NB4 (cell line): ENCODE measurements at regions not wholly inside any gene's neighbourhood (a gene's known extent, or its start where the extent isn't known, plus 50 kb on each side); places are given as distances from the start of the nearest gene placed in this dataset.
"Not testable (repeated sequence)": the region's sequence is repeated elsewhere in the genome, so short reads cannot be mapped to it uniquely, and the experiment has no call there.

Experiments
- DNase-seq: peaks from one replicate; pipeline ENCODE4 v3.0.0; 2010; ENCODE audit warnings: low read depth
- H3K4me3 ChIP-seq: one replicate; pipeline ENCODE4 v1.5.1; 2011; ENCODE audit warnings: mild to moderate bottlenecking, low read depth, low read length, moderate library complexity
- MYC ChIP-seq: IDR thresholded peaks from 2 replicates; pipeline ENCODE4 v1.6.1; 2011; ENCODE audit warnings: low read depth, low read length
- POLR2A ChIP-seq: IDR thresholded peaks from 2 replicates; pipeline ENCODE4 v1.6.1; 2011; ENCODE audit warnings: mild to moderate bottlenecking; ENCODE audit not compliant: insufficient read length; ENCODE audit errors: extremely low read depth
- TF ChIP-seq, protein P1 (sequence below): IDR thresholded peaks from one replicate; pipeline ENCODE4 v1.5.1; 2012; ENCODE audit warnings: low read depth, low read length
- TF ChIP-seq, protein P2 (sequence below): IDR thresholded peaks from 2 replicates; pipeline ENCODE4 v1.6.1; 2011; ENCODE audit warnings: low read depth, low read length

DNA sequence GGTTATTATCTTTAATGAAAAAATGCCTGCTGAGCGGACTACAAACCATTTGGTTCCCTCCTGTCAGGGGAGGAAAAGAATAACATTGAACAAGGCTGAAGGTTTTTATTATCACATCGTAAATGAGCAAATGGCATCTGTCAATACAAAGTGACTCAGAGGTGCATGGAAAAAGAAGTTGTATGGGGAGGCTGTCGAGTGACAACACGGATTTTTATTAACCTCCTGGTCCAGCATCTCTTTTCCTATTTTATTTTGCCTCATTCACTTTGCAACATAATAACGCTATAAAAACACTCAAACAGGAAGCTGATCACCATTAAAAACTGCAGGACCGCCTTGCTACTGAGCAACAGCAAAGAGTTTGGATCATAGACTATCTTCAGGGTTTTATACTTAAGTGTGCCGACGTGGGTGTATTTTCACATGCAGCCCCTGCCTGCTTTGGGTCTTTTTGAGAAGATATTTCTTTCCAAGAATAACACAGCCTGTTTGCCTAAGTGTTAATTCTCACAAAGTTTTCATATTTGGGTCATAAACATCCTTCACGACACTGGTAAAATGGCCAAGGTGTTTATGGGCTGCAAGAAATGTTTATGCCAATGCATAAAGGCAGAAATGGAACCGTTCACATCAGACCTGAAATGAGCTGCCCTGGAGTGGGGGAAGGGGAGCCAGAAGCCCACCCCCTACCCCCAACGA lies 132.1 kb upstream of the SALL4 start:
- H3K4me3 ChIP-seq = no peak overlapping the region
- DNase-seq = no peak

DNA sequence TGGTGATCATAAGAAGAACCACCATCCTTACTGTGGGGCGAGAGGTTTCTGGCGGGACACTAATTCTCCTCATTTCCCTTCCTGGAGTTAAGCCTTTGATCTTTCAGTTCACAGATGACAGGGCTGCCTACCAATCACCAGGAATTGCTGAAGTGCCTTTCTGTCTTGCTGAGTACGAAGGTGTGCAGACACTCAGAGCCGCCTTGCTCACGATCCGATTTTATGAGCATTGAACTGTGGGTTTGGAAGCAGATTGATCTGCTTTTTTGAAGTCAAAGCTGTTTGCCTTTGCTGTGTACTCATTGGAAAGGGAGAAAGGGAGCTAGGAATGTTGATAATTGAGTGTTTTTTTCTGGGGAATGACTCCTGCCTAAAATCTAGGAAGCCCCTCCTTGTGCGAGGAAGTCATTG lies 129.1 kb upstream of the SALL4 start:
- TF ChIP-seq MYC (no peak), POLR2A (no peak)
- TF ChIP-seq, protein P1, sequence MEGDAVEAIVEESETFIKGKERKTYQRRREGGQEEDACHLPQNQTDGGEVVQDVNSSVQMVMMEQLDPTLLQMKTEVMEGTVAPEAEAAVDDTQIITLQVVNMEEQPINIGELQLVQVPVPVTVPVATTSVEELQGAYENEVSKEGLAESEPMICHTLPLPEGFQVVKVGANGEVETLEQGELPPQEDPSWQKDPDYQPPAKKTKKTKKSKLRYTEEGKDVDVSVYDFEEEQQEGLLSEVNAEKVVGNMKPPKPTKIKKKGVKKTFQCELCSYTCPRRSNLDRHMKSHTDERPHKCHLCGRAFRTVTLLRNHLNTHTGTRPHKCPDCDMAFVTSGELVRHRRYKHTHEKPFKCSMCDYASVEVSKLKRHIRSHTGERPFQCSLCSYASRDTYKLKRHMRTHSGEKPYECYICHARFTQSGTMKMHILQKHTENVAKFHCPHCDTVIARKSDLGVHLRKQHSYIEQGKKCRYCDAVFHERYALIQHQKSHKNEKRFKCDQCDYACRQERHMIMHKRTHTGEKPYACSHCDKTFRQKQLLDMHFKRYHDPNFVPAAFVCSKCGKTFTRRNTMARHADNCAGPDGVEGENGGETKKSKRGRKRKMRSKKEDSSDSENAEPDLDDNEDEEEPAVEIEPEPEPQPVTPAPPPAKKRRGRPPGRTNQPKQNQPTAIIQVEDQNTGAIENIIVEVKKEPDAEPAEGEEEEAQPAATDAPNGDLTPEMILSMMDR = no peak
- TF ChIP-seq, protein P2, sequence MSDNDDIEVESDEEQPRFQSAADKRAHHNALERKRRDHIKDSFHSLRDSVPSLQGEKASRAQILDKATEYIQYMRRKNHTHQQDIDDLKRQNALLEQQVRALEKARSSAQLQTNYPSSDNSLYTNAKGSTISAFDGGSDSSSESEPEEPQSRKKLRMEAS = no peak
- H3K4me3 ChIP-seq = no peak overlapping the region
- no peak for DNase-seq

More for the DNA sequence above, 132.1 kb upstream of the SALL4 start:
- no peak for TF ChIP-seq POLR2A
- TF ChIP-seq, protein P2 = no peak
- TF ChIP-seq, protein P1 = no peak
- TF ChIP-seq MYC = no peak

DNA sequence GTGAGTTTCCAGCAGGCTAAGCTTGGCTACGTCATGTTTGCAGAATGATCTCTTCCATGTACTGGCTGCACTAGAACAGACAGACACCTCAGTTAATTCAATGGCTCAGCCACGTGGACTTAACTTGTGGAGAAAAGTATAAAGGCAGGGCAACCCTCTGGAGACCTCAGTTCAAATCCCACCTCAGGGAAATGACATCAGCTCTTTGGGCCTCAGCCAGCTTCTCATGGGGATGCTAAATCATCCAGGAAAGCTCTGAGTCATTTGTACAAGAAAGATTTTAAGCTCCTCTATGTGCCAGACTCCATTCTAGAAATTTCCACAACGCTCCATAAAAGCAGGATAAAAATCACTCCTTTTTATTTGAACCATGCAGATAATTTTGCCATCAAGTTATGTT lies 128.5 kb upstream of the SALL4 start:
- peak; percentile 17 for DNase-seq
- TF ChIP-seq POLR2A = no peak
- TF ChIP-seq, protein P2 = no peak
- TF ChIP-seq, protein P1 = no peak
- TF ChIP-seq MYC = no peak
- no peak overlapping the region for H3K4me3 ChIP-seq

DNA sequence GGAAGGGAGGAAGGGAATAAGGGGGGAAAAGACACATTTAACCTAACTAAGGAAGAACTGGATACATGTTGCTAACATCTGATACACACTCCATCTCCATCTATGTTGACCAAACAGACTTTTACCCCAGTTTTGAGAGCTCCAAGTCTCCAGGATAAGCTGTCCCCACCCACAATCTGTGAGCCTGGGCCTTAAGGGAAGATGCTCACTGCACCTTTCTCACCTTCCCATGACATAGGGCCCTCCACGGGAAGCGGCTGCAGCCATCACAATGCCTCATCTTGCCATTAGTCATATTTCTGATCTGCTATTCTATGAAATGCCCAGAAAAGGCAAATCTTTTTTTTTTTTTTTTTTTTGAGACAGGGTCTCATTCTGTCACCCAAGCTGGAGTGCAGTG lies 126.6 kb upstream of the SALL4 start:
- TF ChIP-seq, protein P2 = no peak
- TF ChIP-seq, protein P1 = no peak
- no peak for TF ChIP-seq POLR2A
- TF ChIP-seq MYC = no peak
- DNase-seq = no peak

DNA sequence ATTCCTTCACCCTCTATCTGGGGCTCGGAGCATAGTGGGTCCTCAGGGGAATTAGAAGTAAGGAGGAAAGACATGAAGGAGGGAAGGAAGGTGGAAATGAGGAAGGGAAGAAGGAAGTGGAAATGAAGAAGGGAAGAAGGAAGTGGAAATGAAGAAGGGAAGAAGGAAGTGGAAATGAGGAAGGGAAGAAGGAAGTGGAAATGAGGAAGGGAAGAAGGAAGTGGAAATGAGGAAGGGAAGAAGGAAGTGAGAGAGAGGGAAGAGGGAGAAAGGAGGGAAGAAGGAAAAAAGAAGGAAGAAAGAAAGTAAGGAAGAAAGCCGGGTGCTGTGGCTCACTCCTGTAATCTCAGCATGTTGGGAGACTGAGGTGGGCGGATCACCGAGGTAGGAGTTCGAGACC lies 125.6 kb upstream of the SALL4 start:
- not testable (repeated sequence) for DNase-seq, H3K4me3 ChIP-seq

More for the DNA sequence above, 126.6 kb upstream of the SALL4 start:
- H3K4me3 ChIP-seq = no peak overlapping the region

DNA sequence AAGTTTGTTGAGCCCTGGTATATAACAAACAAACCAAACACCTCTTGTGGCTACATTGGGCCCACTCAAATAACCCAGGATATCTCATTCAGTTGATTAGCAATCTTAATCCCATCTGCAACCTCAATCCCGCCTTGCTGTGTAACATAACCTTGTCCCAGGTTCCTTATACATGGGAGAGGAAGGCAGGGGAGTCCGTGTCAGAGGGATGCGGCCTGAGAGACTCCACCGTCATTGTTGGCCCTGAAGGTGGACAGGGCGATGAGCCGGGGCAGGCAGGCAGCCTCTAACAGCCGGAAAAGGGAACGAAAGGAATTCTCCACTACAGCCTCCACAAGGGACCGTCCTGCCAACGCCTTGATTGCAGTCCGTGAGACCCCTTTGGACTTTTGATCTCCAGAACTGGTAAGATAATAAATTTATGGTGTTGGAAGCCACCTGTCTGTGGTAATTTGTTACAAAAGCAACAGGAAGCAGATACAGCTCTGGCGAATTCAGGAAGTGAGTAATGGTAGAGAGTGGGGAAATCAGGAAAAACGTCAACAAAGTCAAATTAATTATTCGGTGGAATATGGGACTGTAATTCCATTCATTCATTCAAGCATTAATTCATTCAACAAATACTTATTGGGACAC lies 124.5 kb upstream of the SALL4 start:
- TF ChIP-seq POLR2A = no peak
- TF ChIP-seq, protein P2 = no peak
- H3K4me3 ChIP-seq = no peak overlapping the region
- DNase-seq = peak; percentile 36

DNA sequence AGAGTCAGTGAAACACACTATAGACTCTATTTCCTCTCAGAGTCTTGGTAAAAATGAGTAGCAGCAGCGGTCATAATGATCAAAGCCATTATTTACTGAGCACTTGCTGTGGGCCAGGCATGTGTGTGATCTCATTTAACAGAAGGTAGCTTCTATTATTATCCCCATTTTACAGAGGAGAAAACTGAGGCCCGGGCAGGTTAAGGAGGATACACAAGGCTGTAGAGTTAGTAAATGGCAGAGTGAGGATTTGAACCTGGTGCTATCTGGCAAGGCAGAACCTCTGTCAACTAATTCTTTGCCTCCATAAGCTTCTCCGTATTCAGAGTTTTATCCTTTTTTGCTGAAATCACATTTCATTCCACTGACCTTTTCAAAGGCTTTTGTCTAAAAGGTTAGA lies 122.2 kb upstream of the SALL4 start:
- no peak for TF ChIP-seq MYC
- TF ChIP-seq, protein P1 = no peak
- TF ChIP-seq POLR2A = no peak
- TF ChIP-seq, protein P2 = no peak
- no peak for DNase-seq

More for the DNA sequence above, 122.2 kb upstream of the SALL4 start:
- H3K4me3 ChIP-seq = no peak overlapping the region
